ENCODE measurements at regions not wholly inside any gene's neighbourhood (a gene's known extent, or its start where the extent isn't known, plus 50 kb on each side); places are given as distances from the start of the nearest gene placed in this dataset.

DNA sequence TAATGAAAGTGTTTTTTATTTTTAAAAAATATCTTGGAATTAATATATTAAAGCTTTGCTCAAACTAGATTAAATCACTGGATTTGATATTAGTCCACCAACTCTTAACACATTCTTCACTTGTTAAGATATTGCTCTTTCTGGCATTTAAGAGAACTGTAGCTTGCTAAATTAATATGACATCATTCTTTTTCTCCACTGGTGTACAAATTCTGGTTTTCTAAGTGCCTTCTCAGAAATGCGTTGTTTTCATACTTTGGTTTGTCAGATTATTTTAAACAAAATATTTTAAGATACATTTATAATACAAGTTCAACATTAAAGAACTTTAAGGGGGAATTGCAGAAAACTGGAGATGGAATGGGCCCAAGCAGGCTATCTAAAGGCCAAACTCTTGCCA is 87.6 kb upstream of the IFNE start:
- TF ChIP-seq, protein P1, sequence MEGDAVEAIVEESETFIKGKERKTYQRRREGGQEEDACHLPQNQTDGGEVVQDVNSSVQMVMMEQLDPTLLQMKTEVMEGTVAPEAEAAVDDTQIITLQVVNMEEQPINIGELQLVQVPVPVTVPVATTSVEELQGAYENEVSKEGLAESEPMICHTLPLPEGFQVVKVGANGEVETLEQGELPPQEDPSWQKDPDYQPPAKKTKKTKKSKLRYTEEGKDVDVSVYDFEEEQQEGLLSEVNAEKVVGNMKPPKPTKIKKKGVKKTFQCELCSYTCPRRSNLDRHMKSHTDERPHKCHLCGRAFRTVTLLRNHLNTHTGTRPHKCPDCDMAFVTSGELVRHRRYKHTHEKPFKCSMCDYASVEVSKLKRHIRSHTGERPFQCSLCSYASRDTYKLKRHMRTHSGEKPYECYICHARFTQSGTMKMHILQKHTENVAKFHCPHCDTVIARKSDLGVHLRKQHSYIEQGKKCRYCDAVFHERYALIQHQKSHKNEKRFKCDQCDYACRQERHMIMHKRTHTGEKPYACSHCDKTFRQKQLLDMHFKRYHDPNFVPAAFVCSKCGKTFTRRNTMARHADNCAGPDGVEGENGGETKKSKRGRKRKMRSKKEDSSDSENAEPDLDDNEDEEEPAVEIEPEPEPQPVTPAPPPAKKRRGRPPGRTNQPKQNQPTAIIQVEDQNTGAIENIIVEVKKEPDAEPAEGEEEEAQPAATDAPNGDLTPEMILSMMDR (optimal IDR thresholded peaks at IDR 0.05 in 1 of 3, IDR thresholded peaks at IDR 0.05 in 1 of 3, conservative IDR thresholded peaks at IDR 0.05 in 1 of 3; ENCODE audit: extremely low read depth in 1 of 3, insufficient read depth in 2 of 3, low read length in 3 of 3), result no peak
- TF ChIP-seq EZH2 (IDR thresholded peaks at IDR 0.05; ENCODE audit: low read length), result no peak
